ENCODE measurements at regions not wholly inside any gene's neighbourhood (a gene's known extent, or its start where the extent isn't known, plus 50 kb on each side); places are given as distances from the start of the nearest gene placed in this dataset.

DNA sequence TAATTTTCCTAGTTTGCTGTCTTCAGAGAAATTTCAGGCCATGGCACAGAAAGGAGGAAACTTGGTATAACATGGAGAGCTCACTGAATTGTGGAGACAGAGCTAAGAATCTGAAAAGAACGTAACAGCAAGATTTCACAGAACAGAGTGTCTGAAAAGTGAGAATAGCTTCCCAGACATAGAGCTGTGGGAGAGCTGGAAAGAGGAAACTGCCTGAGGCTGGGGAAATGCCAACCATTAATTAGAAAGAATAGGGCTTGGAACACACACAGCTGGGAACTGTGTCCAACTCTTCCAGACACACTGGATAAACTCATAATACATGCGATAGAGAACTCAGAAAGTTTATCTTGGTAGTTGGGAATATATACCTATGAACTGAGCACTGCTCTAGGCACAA, 51.6 kb upstream of the KYNU start:
- TF ChIP-seq, protein P1, sequence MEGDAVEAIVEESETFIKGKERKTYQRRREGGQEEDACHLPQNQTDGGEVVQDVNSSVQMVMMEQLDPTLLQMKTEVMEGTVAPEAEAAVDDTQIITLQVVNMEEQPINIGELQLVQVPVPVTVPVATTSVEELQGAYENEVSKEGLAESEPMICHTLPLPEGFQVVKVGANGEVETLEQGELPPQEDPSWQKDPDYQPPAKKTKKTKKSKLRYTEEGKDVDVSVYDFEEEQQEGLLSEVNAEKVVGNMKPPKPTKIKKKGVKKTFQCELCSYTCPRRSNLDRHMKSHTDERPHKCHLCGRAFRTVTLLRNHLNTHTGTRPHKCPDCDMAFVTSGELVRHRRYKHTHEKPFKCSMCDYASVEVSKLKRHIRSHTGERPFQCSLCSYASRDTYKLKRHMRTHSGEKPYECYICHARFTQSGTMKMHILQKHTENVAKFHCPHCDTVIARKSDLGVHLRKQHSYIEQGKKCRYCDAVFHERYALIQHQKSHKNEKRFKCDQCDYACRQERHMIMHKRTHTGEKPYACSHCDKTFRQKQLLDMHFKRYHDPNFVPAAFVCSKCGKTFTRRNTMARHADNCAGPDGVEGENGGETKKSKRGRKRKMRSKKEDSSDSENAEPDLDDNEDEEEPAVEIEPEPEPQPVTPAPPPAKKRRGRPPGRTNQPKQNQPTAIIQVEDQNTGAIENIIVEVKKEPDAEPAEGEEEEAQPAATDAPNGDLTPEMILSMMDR (conservative IDR thresholded peaks at IDR 0.05; ENCODE audit: low read depth, low read length): no peak
- no peak for TF ChIP-seq EZH2 (IDR thresholded peaks at IDR 0.05; ENCODE audit: borderline replicate concordance, low read depth, low read length, poor library complexity, severe bottlenecking)
